GM12873 (cell line): ENCODE measurements at regions not wholly inside any gene's neighbourhood (a gene's known extent, or its start where the extent isn't known, plus 50 kb on each side); places are given as distances from the start of the nearest gene placed in this dataset.

ENCODE experiments used
- TF ChIP-seq, protein P1 (sequence below): IDR thresholded peaks from 2 replicates; pipeline ENCODE4 v1.5.1; 2012; ENCODE audit warnings: low read depth, mild to moderate bottlenecking, moderate library complexity, low read length, control low read depth; ENCODE audit not compliant: insufficient read depth; ENCODE audit errors: missing control alignments

DNA sequence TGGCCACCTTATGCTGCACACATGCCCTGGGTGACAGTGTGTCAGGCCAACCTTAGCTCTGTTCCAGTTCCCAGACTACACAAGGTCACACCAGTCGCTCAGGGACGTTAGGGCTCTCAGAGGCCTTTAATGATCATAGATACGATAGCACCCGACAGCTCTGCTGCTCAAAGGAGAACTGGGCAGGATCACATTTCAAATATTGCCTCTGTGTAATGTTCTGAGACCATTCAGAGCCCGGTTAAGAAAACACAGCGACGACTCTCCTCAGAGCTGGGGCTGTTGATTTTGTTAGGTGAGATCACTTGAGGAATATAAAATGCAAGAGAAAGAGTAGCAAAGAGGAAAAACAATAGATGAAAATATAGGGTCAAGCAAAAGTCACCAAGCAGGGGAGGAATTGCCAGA is 166.6 kb upstream of the TANK start:
- TF ChIP-seq, protein P1, sequence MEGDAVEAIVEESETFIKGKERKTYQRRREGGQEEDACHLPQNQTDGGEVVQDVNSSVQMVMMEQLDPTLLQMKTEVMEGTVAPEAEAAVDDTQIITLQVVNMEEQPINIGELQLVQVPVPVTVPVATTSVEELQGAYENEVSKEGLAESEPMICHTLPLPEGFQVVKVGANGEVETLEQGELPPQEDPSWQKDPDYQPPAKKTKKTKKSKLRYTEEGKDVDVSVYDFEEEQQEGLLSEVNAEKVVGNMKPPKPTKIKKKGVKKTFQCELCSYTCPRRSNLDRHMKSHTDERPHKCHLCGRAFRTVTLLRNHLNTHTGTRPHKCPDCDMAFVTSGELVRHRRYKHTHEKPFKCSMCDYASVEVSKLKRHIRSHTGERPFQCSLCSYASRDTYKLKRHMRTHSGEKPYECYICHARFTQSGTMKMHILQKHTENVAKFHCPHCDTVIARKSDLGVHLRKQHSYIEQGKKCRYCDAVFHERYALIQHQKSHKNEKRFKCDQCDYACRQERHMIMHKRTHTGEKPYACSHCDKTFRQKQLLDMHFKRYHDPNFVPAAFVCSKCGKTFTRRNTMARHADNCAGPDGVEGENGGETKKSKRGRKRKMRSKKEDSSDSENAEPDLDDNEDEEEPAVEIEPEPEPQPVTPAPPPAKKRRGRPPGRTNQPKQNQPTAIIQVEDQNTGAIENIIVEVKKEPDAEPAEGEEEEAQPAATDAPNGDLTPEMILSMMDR, result no peak

DNA sequence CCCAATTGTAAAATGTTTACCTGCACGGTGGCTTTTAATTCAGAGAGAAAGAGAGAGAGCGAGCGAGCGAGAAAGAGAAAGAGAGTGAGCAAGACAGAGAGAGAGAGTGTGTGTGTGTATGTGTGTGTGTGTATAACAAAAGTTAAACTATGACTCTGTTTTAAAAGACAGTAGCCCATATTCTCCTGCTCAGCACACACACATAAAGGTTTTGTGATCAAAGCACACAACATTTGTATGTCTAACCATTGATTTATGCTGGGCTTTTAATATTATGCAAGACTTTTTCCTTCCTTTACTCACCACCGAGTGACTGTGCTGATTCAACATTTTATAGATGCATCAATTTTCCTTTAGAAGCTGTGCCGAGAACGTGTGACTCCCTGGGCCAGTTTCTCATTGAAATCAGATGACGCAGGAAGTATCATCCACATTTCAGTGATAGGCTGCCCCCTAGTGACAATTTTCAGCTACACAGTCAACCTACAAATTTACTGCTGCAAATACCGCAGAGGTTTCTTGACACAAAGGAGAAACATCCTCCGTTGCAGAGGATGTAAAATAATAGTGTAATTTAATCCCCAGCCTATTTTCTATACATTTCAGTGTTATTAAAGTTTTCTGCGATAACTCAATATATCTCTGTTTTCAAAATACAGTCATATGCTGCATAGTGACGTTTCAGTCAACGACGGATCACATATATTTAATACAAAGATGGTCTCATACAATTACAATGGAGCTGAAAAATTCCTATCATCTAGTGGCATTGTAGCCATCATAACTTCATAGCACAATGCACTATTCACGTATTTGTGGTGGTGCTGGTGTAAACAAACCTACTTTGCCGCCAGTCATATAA is 165.9 kb upstream of the TANK start:
- TF ChIP-seq, protein P1, result peak; percentile 79

DNA sequence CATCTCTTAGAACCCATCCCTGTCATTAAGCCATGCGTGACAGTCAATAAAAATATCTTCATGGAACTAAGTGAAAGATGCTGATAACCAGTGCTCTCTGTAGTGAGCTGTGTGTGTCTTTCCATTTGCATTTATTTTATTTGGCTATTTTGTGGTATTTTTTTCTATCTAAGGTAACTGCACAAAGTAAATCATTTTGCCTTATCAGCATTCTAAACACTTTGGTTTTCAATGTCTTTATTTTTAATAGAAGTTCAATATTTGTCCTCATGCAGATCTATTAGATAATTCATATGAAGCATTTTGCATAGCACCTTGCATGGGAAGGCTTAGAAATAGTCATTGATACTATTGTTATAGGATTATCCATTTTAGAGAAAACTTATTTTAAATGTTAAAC is 163.6 kb upstream of the TANK start:
- TF ChIP-seq, protein P1, result no peak

DNA sequence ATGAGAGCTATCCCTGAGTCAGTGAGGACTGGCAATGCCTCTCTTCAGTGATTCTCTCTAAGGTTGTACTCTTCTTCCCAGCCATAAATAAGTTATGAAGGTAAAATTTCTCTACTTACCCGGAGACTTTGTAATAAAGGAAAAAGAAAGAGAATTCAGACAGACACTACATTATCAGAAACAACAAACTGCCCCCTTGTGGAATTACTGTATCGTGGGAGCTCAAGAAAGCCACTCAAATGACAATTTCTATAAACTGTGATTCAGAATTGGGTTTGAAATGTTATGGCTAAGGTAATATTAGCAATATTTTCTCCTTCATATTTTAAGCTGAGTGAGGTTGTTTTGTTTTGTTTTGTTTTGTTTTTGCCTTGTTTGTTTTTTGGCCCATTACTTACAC is 155.8 kb upstream of the TANK start:
- TF ChIP-seq, protein P1, result peak; percentile 30

DNA sequence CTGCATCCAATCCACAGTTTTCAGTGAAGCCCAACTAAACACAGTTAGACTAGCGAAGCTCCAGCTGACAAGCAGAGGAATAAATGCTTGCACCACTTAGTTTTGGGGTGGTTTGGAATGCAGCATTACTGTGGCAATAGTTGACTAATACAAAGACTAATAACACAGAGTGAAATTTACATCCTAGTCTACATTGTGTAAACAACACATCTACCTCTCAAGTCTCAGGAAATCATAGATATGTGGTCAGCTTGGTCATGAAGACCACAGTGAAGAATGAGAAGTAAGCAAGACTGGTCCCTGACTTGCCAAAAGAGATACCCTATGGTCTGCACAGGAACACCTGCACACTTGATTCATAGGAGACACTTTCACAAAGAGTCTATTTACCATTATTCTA is 155.1 kb upstream of the TANK start:
- TF ChIP-seq, protein P1, result no peak

DNA sequence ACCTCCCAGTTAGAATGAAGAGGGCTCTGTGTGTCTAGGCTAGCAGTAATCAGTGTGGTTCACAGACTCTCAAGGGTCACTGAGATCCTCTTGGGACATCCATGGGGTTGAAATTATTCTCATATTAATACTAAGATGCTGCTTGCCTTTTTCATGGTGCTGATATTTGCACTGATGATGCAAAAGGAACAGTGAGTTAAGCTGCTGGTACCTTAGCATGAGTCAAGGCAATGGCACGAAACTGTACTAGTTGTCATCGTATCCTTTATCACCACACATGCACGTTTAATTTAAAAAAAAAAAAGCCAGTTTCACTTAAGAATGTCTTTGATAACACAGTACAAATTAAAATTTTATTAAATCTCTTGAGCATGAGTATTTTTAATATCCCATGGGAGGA is 151.9 kb upstream of the TANK start:
- TF ChIP-seq, protein P1, result no peak

DNA sequence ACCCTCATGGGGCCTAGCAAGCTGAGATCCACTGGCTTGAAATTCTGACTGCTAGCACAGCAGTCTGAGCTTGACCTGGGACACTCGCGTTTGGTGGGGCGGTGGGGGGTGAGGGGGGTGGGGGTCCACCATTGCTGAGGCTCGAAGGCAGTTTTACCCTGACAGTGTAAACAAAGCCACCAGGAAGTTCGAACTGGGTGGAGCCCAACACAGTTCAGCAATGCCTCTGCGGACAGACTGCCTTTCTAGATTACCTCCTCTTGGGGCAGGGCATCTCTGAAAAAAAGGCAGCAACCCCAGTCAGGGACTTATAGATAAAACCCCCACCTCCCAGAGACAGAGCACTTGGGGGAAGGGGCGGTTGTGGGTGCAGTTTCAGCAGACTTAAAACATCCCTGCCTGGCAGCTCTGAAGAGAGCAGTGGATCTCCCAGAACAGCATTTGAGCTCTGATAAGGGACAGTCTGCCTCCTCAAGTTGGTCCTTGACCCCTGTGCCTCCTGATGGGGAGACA is 149.7 kb upstream of the TANK start:
- TF ChIP-seq, protein P1, result no peak
